ENCODE measurements at regions not wholly inside any gene's neighbourhood (a gene's known extent, or its start where the extent isn't known, plus 50 kb on each side); places are given as distances from the start of the nearest gene placed in this dataset.

DNA sequence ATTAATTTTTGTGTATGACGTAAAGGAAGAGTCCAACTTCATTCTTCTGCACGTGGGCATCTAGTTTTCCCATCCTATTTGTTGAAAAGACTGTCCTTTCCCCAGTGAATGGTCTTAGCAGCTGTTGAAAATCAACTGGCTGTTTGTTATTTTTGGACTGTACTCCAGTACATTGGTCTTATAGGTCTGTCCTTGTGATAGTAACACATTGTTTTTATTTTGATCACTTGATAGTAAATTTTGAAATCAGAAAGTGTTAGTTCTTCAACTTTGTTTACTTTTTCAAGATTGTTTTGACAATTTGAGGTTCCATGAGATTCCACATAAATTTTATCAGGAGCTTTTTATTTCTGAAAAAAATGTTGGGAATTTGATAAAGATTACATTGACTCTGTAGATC lies 280.2 kb upstream of the FOXQ1 start:
- H3K4me3 ChIP-seq = no peak overlapping the region
- TF ChIP-seq, protein P1, sequence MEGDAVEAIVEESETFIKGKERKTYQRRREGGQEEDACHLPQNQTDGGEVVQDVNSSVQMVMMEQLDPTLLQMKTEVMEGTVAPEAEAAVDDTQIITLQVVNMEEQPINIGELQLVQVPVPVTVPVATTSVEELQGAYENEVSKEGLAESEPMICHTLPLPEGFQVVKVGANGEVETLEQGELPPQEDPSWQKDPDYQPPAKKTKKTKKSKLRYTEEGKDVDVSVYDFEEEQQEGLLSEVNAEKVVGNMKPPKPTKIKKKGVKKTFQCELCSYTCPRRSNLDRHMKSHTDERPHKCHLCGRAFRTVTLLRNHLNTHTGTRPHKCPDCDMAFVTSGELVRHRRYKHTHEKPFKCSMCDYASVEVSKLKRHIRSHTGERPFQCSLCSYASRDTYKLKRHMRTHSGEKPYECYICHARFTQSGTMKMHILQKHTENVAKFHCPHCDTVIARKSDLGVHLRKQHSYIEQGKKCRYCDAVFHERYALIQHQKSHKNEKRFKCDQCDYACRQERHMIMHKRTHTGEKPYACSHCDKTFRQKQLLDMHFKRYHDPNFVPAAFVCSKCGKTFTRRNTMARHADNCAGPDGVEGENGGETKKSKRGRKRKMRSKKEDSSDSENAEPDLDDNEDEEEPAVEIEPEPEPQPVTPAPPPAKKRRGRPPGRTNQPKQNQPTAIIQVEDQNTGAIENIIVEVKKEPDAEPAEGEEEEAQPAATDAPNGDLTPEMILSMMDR (IDR thresholded peaks at IDR 0.05) = no peak
- H3K27ac ChIP-seq = no peak overlapping the region
- DNase-seq (ENCODE audit: low spot score) = no peak

DNA sequence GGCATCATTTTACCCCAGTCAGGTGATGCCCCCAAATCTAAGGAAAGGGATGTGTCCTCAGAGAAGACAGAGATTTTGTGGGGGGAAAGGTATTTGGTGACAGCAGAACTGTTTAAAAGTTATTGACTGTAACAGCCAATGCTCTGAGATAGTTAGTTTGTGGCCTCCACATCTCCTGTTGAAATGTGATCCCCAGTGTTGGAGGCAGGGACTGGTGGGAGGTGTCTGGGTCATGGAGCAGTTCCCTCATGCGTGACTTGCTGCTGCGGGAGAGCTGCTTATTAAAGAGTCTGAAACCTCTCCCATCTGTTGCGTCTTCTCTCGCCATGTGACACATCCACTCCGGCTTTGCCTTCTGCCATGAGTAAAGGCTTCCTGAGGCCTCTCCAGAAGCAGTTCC lies 282.8 kb upstream of the FOXQ1 start:
- H3K27ac ChIP-seq = no peak overlapping the region

DNA sequence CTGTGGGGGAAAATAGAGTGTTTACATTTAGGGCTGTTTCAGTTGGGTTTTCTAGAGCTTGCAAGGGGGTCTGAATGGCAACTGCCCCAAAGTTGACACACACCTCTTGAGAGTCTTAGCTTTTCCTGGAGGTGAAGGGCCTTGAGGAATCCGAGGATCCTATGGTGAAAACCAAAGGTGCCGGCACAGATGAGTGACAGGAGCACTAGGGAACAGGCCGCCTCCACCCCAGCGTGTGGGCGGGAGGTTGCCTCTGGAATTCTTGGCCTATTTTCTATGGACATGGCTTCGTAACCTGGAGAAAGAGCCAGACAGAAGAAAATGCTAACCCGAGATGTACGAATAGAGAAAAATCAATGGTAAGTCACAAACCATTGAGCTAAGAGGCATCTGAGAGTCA lies 283.2 kb upstream of the FOXQ1 start:
- Histone ChIP-seq H3K27ac (no peak overlapping the region), H3K4me3 (no peak overlapping the region)
- DNase-seq (ENCODE audit: low spot score) = peak; percentile 43
- TF ChIP-seq, protein P1 (IDR thresholded peaks at IDR 0.05) = no peak

More for the DNA sequence above, 282.8 kb upstream of the FOXQ1 start:
- TF ChIP-seq, protein P1 (IDR thresholded peaks at IDR 0.05) = no peak
- no peak overlapping the region for H3K4me3 ChIP-seq
- DNase-seq (ENCODE audit: low spot score) = peak; percentile 21

DNA sequence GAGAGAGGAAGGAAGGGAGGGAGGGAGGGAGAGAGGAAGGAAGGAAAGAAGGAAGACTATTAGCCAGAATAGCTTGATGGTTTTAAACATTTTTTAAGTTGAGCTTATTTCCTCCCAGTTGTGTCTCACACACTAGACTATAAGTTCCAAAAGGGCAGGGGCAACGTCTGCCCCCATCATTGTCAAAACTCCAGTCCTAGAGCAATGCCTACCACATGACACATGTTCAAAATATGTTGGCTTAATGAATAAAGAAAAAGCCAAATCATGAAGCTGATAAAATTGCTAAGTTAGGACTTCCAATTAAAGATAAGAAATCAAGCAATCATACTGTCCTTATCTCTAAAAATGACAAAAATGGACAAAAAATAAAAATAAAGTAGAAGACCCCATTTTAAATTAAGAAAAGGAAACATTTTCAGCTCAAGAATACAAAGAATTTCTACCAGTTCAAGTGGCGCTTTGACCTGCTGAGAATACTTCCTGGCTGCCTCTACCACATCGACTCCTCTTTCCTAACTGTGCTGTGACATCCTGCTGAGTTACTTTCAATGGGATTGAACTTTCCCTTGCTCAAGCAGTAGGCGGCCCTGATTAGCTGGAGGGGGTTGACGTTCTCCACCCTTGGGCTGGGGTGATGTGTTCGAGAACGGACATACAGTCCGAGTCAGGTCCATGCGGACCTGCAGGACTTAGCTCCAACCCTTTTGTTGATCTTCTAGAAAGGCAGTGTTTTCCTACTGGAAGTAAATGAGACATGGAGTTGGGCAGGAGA lies 283.9 kb upstream of the FOXQ1 start:
- TF ChIP-seq, protein P1 (IDR thresholded peaks at IDR 0.05) = no peak
- H3K4me3 ChIP-seq = no peak overlapping the region
- H3K27ac ChIP-seq = no peak overlapping the region
- DNase-seq (ENCODE audit: low spot score) = no peak

DNA sequence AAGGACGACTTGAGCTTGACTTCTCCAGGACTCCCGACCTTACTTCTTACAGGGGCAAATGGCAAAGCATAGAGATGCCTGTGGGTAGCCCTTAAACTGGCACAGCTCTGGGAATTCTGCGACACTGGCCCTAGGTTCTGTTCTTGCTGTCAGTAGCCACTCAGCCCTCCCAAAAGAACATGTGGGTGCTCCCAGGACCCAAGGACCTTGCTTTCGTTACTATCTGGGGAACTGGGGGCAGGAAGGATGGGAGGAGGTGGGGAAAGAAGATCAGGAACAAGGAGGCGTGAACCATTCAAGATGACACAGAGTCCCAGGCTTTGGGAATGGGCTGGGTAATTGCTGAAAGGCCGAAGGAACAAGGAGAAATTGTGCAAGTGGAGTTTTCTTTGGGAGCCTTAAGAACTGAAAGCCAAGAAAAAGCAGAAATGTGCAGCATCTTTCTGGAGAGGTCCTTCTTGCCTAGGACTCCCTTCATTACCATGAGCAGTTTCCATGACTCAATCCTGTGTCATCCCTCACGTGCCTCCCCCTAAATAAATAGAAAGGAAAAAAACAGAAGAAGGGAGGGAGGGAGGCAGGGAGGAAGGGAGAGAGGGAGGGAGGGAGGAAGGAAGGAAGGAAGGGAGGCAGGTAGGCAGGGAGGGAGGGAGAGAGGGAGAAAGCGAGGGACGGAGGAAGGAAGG lies 284.6 kb upstream of the FOXQ1 start:
- peak; percentile 55 for DNase-seq (ENCODE audit: low spot score)
- TF ChIP-seq, protein P1 (IDR thresholded peaks at IDR 0.05) = no peak
- Histone ChIP-seq H3K4me3 (no peak overlapping the region), H3K27ac (no peak overlapping the region)

DNA sequence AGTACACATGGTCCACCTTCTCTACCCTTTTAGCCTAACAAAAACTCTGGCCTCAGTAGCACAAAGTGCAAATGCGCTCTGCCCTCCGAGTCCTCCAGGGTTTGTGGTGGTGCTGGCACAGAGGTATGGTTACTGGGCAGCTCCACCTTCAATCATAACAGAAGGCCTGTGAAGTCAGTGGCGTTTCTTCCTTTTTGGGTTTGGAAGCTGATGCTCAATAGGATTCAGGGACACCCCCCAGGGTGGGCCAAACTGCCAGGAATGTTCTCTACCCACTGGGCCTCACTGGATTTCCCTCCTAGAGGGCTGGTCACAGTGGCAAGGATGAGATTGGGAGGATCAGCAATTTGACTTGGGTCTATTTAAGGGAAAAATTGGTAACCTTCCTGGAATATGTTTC lies 286.1 kb upstream of the FOXQ1 start:
- peak; percentile 28 for DNase-seq (ENCODE audit: low spot score)
- no peak overlapping the region for H3K27ac ChIP-seq
- TF ChIP-seq, protein P1 (IDR thresholded peaks at IDR 0.05) = no peak
- H3K4me3 ChIP-seq = no peak overlapping the region

DNA sequence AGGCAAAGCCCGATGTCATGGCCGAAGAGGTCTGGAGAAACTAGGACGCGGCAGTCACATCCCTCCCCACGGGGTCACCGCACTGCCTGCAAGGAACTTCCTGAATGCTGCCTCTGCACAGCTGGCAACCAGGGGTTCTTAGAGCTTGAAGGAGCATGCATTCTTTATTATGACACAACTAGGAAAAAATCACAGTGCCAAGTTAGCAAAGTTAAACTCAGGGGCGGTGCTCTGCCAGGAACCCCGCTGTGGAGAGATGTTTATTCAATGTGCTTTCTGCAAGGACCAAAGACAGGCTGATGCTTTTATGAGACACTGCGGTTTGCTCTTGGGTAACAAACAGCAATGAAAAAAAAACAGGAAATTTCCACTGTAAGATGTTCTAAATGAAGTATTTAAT lies 287.3 kb upstream of the FOXQ1 start:
- no peak overlapping the region for H3K4me3 ChIP-seq
- no peak for DNase-seq (ENCODE audit: low spot score)
- TF ChIP-seq, protein P1 (IDR thresholded peaks at IDR 0.05) = no peak
- no peak overlapping the region for H3K27ac ChIP-seq
